HG02759 (cell line): ENCODE measurements at regions not wholly inside any gene's neighbourhood (a gene's known extent, or its start where the extent isn't known, plus 50 kb on each side); places are given as distances from the start of the nearest gene placed in this dataset.

Experiments used
- ATAC-seq: cut with Tn5 transposase; IDR thresholded peaks from one replicate; pipeline ENCODE4 v1.9.1; 2021; ENCODE audit warnings: mild to moderate bottlenecking, moderate library complexity; ENCODE audit not compliant: unreplicated experiment

- no peak for ATAC-seq
Observed at GRCh38 chr13:83352391-83352790, 529.9 kb downstream of the SLITRK1 start.

GRCh38 chr13:83350569-83350968 lies 531.7 kb downstream of the SLITRK1 start:
- ATAC-seq, result no peak

- ATAC-seq, result no peak
Observed at GRCh38 chr13:83344518-83344917, 537.8 kb downstream of the SLITRK1 start.

- no peak for ATAC-seq
Observed at GRCh38 chr13:83340170-83340569, 542.1 kb downstream of the SLITRK1 start.

- no peak for ATAC-seq
Observed at GRCh38 chr13:83333614-83334388, 548.5 kb downstream of the SLITRK1 start.

GRCh38 chr13:83332751-83333150 lies 549.5 kb downstream of the SLITRK1 start:
- no peak for ATAC-seq

- ATAC-seq, result no peak
Observed at GRCh38 chr13:83327091-83327490, 555.2 kb downstream of the SLITRK1 start.

- ATAC-seq, result no peak
Observed at GRCh38 chr13:83325125-83325853, 557.0 kb downstream of the SLITRK1 start.

- ATAC-seq, result no peak
Observed at GRCh38 chr13:83311886-83312577, 570.2 kb downstream of the SLITRK1 start.

GRCh38 chr13:83298617-83299016 lies 583.7 kb downstream of the SLITRK1 start:
- no peak for ATAC-seq

GRCh38 chr13:83297586-83298290 lies 584.5 kb downstream of the SLITRK1 start:
- ATAC-seq, result no peak

- no peak for ATAC-seq
Observed at GRCh38 chr13:83295686-83296085, 586.6 kb downstream of the SLITRK1 start.

GRCh38 chr13:83286737-83287136 lies 595.5 kb downstream of the SLITRK1 start:
- no peak for ATAC-seq

GRCh38 chr13:83281654-83282053 lies 600.6 kb downstream of the SLITRK1 start:
- ATAC-seq, result no peak

- ATAC-seq, result no peak
Observed at GRCh38 chr13:83274679-83275078, 607.6 kb downstream of the SLITRK1 start.

- no peak for ATAC-seq
Observed at GRCh38 chr13:83272652-83273240, 609.5 kb downstream of the SLITRK1 start.

GRCh38 chr13:83272076-83272475 lies 610.2 kb downstream of the SLITRK1 start:
- no peak for ATAC-seq

- no peak for ATAC-seq
Observed at GRCh38 chr13:83265279-83265678, 617.0 kb downstream of the SLITRK1 start.

- ATAC-seq, result no peak
Observed at GRCh38 chr13:83248751-83249150, 633.5 kb downstream of the SLITRK1 start.

GRCh38 chr13:83232626-83233025 lies 649.6 kb downstream of the SLITRK1 start:
- no peak for ATAC-seq
